Osteocyte (in vitro differentiated cells): ENCODE measurements at regions not wholly inside any gene's neighbourhood (a gene's known extent, or its start where the extent isn't known, plus 50 kb on each side); places are given as distances from the start of the nearest gene placed in this dataset.

ENCODE experiments used
- DNase-seq: peaks from one replicate; pipeline ENCODE4 v3.0.0; 2021; ENCODE audit warnings: mixed read lengths; ENCODE audit not compliant: unreplicated experiment; ENCODE audit errors: extremely low spot score
- H3K27ac Mint-ChIP-seq: one replicate; pipeline ENCODE4 v1.8.0; 2021; ENCODE audit warnings: mild to moderate bottlenecking, mixed read lengths; ENCODE audit not compliant: unreplicated experiment
- H3K27me3 Mint-ChIP-seq: one replicate; pipeline ENCODE4 v1.8.0; 2021; ENCODE audit warnings: mixed read lengths; ENCODE audit not compliant: unreplicated experiment
- H3K36me3 Mint-ChIP-seq: one replicate; pipeline ENCODE4 v1.8.0; 2021; ENCODE audit warnings: mixed read lengths; ENCODE audit not compliant: unreplicated experiment
- H3K4me1 Mint-ChIP-seq: one replicate; pipeline ENCODE4 v1.8.0; 2021; ENCODE audit warnings: mixed read lengths; ENCODE audit not compliant: unreplicated experiment
- H3K4me3 Mint-ChIP-seq: one replicate; pipeline ENCODE4 v1.8.0; 2021; ENCODE audit warnings: mild to moderate bottlenecking, moderate library complexity, mixed read lengths; ENCODE audit not compliant: unreplicated experiment
- H3K9me3 Mint-ChIP-seq: one replicate; pipeline ENCODE4 v1.8.0; 2021; ENCODE audit warnings: mixed read lengths; ENCODE audit not compliant: unreplicated experiment
- TF ChIP-seq, protein P1 (sequence below): fragments of 200-600 bp; sonication (generic); IDR thresholded peaks from 2 replicates; pipeline ENCODE4 v1.5.0; 2021; ENCODE audit warnings: antibody characterized with exemption, mild to moderate bottlenecking, moderate library complexity

DNA sequence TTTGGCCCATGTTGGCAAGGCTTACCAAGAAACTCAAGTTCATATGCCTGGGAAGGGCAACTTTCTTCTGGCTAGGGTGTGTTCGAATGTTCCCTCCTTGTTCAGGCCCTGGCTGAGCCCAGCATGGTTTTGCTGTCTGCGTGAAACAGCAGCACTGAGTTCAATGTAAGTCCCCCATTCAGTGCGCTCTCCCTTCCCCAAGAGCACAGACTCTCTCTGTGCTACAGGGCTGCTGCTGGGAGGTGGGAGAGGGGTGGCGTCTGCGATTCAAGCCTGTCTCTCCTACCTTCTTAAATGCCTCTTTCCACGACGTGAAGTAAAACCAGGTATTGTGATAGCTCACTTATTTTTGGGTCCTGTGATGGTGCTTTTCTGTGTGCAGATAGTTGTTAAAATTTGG lies 289.3 kb upstream of the GOLIM4 start:
- Mint-ChIP-seq H3K4me1 (no peaks in the 10 kb centered on the region), H3K27me3 (no peaks in the 10 kb centered on the region), H3K4me3 (no peak overlapping the region), H3K9me3 (peaks cover 24% of the 10 kb centered on the region), H3K27ac (no peak overlapping the region), H3K36me3 (peaks cover 3% of the 10 kb centered on the region)
- DNase-seq, result no peak
- TF ChIP-seq, protein P1, sequence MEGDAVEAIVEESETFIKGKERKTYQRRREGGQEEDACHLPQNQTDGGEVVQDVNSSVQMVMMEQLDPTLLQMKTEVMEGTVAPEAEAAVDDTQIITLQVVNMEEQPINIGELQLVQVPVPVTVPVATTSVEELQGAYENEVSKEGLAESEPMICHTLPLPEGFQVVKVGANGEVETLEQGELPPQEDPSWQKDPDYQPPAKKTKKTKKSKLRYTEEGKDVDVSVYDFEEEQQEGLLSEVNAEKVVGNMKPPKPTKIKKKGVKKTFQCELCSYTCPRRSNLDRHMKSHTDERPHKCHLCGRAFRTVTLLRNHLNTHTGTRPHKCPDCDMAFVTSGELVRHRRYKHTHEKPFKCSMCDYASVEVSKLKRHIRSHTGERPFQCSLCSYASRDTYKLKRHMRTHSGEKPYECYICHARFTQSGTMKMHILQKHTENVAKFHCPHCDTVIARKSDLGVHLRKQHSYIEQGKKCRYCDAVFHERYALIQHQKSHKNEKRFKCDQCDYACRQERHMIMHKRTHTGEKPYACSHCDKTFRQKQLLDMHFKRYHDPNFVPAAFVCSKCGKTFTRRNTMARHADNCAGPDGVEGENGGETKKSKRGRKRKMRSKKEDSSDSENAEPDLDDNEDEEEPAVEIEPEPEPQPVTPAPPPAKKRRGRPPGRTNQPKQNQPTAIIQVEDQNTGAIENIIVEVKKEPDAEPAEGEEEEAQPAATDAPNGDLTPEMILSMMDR, result no peak

DNA sequence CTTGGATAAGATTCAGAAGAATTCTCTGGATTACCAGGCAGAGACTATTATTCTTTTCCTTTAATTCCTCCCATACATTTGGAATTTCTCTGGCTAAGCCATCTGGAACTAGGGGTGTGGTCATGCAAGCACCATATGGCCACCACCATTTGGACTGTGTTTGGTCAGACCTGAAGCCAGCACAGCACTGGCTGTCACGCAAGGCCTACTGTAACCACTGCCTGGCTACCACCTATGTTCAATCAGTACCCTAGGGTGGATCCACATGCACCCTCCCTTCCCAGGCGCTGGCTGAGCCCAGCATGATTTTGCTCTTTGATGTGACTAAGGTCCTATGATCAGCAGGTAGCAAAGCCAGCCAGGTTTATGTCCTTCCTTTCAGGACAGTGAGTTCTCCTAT lies 287.8 kb upstream of the GOLIM4 start:
- no peaks in the 10 kb centered on the region for H3K27me3 Mint-ChIP-seq
- H3K4me3 Mint-ChIP-seq, result no peak overlapping the region
- no peaks in the 10 kb centered on the region for H3K4me1 Mint-ChIP-seq
- TF ChIP-seq, protein P1, result no peak
- H3K27ac Mint-ChIP-seq, result no peak overlapping the region
- DNase-seq, result no peak
- H3K36me3 Mint-ChIP-seq, result no peaks in the 10 kb centered on the region
- H3K9me3 Mint-ChIP-seq, result peaks cover 23% of the 10 kb centered on the region

DNA sequence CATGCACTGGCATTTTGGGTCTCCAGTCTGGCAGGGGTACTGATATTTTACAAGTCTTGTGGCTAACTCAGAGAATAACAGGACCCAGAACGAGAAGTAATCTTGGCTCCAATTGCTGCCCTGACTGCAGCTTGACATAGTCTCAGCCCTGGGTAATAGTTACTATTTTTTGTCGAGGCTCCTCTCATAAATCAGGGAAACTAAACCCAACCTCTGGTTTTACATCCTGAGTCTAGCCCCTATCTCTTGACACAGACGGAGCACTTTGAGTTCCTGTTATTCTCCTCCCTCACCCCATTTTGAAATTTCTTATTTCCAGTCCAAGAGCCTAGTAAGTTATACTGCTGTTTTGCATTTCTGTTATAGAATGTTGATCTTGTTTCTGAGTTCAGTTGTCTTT lies 276.1 kb upstream of the GOLIM4 start:
- no peaks in the 10 kb centered on the region for H3K9me3 Mint-ChIP-seq
- H3K27me3 Mint-ChIP-seq, result no peaks in the 10 kb centered on the region
- no peak overlapping the region for H3K27ac Mint-ChIP-seq
- no peaks in the 10 kb centered on the region for H3K4me1 Mint-ChIP-seq
- H3K36me3 Mint-ChIP-seq, result no peaks in the 10 kb centered on the region
- no peak for DNase-seq
- H3K4me3 Mint-ChIP-seq, result no peak overlapping the region
- TF ChIP-seq, protein P1, result no peak

DNA sequence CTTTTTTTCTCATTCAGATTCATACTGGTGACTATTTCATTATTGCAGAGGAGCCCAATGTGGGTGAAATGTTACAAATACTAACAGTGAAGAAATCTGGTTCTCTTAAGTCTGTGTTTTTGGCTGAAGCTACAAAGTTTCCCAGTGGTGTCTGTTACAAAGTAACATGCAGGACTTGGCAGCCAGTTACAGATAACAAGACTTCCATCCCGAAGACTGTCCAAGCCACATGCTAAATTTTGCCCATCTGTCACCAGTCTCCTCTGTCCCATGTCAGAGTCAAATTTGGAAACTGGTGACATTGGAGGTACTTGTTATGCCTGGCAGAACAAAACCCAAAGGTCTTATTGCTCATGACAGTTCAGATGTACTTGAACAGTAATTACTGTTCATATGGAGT lies 269.2 kb upstream of the GOLIM4 start:
- DNase-seq, result no peak
- no peaks in the 10 kb centered on the region for H3K27me3 Mint-ChIP-seq
- no peaks in the 10 kb centered on the region for H3K9me3 Mint-ChIP-seq
- H3K4me1 Mint-ChIP-seq, result no peaks in the 10 kb centered on the region
- no peak overlapping the region for H3K27ac Mint-ChIP-seq
- H3K36me3 Mint-ChIP-seq, result no peaks in the 10 kb centered on the region
- TF ChIP-seq, protein P1, result no peak
- H3K4me3 Mint-ChIP-seq, result no peak overlapping the region

DNA sequence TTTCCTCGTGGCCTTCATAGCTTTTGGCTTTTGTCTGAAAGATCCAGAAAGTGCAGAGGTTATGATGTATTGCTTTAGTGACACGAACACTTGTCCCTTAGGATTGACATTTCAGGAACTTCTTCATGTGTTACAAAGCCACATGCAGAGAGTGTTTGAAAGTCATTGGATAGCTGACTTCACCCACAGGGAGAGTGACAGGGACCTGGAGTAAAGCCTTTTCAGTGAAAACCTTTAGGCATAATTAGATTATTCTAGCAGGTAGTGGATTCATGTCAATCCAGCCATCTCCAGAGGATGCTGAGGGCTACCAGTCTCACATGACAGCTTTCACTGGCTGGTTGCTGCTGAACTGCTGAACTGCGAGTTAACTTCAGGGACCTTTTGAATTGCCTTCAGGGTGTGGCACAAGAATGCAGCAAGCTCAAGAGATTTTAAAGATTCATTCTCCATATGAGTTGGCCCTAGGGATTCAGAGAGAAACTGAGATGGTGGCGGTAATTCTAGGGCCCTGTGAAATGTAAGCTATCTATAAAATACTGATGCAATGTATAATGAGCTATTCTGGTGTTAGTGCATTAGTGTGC lies 267.0 kb upstream of the GOLIM4 start:
- TF ChIP-seq, protein P1, result no peak
- no peaks in the 10 kb centered on the region for H3K9me3 Mint-ChIP-seq
- no peaks in the 10 kb centered on the region for H3K27me3 Mint-ChIP-seq
- DNase-seq, result no peak
- H3K4me3 Mint-ChIP-seq, result no peak overlapping the region
- H3K27ac Mint-ChIP-seq, result no peak overlapping the region
- H3K4me1 Mint-ChIP-seq, result no peaks in the 10 kb centered on the region
- no peaks in the 10 kb centered on the region for H3K36me3 Mint-ChIP-seq
